Thyroid gland (tissue), 4 donors: ENCODE measurements at regions not wholly inside any gene's neighbourhood (a gene's known extent, or its start where the extent isn't known, plus 50 kb on each side); places are given as distances from the start of the nearest gene placed in this dataset.

Experiments used
- POLR2A ChIP-seq, 2 donors: fragments of 450-650 bp; IDR thresholded peaks; one replicate each; pipeline ENCODE4 v1.6.1; 2017; ENCODE audit warnings: antibody characterized with exemption in 2 of 2, mild to moderate bottlenecking in 2 of 2, moderate library complexity in 1 of 2
- TF ChIP-seq, protein P1 (sequence below), 6 experiments: fragments of 200-600 bp in 3 of 6; fragments of 450-650 bp in 3 of 6; sonication (generic) in 3 of 6; IDR thresholded peaks; one replicate each; pipeline ENCODE4 v1.5.1; 2016 to 2019; ENCODE audit warnings: antibody characterized with exemption in 6 of 6, mild to moderate bottlenecking in 2 of 6, inconsistent platforms in 1 of 6, moderate library complexity in 1 of 6

DNA sequence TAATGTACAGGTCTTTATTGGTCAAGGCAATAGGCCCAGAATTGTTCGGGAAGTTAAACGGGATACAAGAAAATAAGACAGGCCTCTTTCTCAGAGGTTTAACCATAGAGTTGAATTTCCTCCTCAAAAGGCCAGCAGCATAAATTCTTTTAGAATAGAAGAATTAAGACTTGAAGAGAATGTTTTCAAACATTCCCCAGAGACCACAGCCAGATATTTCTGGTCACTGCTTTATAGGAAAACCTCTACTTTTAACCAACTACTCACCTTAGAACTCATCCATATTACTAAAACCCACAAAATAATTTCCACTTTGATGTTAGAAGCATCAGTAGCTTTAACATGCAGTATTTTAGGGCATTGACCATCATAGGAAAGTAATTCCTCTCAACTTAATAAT is 317.9 kb downstream of the RAB28 start:
- no peak for TF ChIP-seq POLR2A (IDR thresholded peaks at IDR 0.05)
- TF ChIP-seq, protein P1, sequence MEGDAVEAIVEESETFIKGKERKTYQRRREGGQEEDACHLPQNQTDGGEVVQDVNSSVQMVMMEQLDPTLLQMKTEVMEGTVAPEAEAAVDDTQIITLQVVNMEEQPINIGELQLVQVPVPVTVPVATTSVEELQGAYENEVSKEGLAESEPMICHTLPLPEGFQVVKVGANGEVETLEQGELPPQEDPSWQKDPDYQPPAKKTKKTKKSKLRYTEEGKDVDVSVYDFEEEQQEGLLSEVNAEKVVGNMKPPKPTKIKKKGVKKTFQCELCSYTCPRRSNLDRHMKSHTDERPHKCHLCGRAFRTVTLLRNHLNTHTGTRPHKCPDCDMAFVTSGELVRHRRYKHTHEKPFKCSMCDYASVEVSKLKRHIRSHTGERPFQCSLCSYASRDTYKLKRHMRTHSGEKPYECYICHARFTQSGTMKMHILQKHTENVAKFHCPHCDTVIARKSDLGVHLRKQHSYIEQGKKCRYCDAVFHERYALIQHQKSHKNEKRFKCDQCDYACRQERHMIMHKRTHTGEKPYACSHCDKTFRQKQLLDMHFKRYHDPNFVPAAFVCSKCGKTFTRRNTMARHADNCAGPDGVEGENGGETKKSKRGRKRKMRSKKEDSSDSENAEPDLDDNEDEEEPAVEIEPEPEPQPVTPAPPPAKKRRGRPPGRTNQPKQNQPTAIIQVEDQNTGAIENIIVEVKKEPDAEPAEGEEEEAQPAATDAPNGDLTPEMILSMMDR (IDR thresholded peaks at IDR 0.05) = no peak
